ENCODE measurements at regions not wholly inside any gene's neighbourhood (a gene's known extent, or its start where the extent isn't known, plus 50 kb on each side); places are given as distances from the start of the nearest gene placed in this dataset.
A peak's percentile ranks its signal among the peaks of the same experiment; 100 is the strongest.

DNA sequence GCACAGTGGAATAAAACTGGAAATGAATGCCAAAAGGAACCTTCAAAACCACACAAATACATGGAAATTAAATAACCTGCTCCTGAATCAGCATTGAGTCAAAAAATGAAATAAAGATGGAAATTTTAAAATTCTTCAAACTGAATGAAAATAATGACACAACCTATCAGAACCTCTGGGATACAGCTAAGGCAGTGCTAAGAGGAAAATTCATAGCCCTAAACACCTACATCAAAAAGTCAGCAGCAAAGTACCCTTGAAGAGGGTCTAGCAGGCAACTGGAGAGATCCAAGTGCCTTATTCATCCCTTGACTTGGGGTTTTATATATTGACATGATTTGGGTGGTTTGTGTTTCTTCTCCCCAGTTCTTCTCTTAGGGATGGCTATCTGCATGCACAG, 294.1 kb downstream of the PMP22 start:
- intact Hi-C loops (cut with DNase I): no loop called here
- Histone ChIP-seq H3K4me3 (no peak overlapping the region), H3K27me3 (peaks cover 0 to 5% (median 0%) of the 10 kb centered on the region in 4 donors), H3K36me3 (no peaks in the 10 kb centered on the region), H3K9me3 (peaks cover 0 to 4% (median 0%) of the 10 kb centered on the region in 4 donors), H3K27ac (no peak overlapping the region), H3K4me1 (no peaks in the 10 kb centered on the region)
- no peak for FAIRE-seq
- TF ChIP-seq, protein P1, sequence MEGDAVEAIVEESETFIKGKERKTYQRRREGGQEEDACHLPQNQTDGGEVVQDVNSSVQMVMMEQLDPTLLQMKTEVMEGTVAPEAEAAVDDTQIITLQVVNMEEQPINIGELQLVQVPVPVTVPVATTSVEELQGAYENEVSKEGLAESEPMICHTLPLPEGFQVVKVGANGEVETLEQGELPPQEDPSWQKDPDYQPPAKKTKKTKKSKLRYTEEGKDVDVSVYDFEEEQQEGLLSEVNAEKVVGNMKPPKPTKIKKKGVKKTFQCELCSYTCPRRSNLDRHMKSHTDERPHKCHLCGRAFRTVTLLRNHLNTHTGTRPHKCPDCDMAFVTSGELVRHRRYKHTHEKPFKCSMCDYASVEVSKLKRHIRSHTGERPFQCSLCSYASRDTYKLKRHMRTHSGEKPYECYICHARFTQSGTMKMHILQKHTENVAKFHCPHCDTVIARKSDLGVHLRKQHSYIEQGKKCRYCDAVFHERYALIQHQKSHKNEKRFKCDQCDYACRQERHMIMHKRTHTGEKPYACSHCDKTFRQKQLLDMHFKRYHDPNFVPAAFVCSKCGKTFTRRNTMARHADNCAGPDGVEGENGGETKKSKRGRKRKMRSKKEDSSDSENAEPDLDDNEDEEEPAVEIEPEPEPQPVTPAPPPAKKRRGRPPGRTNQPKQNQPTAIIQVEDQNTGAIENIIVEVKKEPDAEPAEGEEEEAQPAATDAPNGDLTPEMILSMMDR (IDR thresholded peaks at IDR 0.05): no peak
- DNase-seq: no peak
- no peak for ATAC-seq

DNA sequence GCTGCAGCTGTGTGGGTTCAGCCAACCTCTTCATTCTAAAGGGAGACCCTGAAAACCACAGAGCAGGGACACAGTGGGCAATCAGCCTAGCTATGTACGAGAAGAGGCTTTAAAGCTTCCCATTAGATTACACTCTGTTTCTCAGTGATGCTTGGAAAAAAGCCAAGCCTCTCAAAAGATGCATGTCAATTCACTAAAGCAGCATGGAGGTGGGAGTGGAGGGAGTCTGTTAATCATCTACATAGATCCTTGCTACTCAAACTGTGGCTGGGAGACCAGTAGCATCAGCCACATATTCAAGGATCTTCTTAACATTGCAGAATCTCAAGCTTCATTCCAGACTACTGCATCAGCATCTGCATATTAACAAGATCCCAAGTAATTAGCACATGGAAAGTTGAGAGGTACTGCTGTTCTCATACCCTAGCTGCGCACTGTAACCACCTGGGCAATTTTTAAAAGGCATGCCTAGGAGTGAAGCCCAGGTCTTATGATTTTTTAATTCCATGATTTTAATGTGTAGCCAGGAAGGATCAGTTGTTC, 305.9 kb downstream of the PMP22 start:
- no peak overlapping the region for H3K4me3 ChIP-seq
- 58 to 72% methylated on average over 2 of the region's 2 CpGs for WGBS, 2 donors
- H3K27ac ChIP-seq: no peak overlapping the region
- no peak for ATAC-seq
- no peaks in the 10 kb centered on the region for H3K4me1 ChIP-seq
- FAIRE-seq: no peak
- TF ChIP-seq, protein P1 (IDR thresholded peaks at IDR 0.05): no peak
- H3K27me3 ChIP-seq: no peaks in the 10 kb centered on the region
- intact Hi-C loops (cut with DNase I): no loop called here
- no peak for DNase-seq
- H3K9me3 ChIP-seq: no peaks in the 10 kb centered on the region
- no peaks in the 10 kb centered on the region for H3K36me3 ChIP-seq

DNA sequence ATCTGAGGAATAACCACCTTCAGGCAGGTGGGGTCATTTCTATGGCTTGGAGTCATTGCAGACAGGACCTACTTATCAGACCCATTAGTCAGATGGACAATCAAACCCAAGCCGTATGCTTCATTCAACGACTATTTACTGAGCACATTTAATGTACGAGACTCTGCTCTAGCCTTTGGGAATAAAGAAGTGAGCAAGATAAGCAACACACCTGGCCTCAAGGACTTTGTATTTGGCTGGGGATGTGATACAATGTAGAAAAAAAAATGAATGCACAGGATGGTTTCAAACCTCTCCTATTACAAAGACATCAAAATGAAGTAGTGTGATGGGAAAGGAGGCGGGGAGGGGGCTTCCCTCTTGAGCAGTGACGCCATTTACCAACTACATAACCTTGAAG, 311.7 kb downstream of the PMP22 start:
- TF ChIP-seq, protein P1 (IDR thresholded peaks at IDR 0.05): no peak
- ATAC-seq: peak in 2 of 4 donors; percentile 75 to 86
- 20 to 23% methylated on average over 5 of the region's 5 CpGs for WGBS, 2 donors
- DNase-seq: no peak
- H3K4me3 ChIP-seq: no peak overlapping the region
- no peak overlapping the region for H3K27ac ChIP-seq
- no peaks in the 10 kb centered on the region for H3K36me3 ChIP-seq
- intact Hi-C loops (cut with DNase I): no loop called here
- no peaks in the 10 kb centered on the region for H3K9me3 ChIP-seq
- FAIRE-seq: no peak
- no peaks in the 10 kb centered on the region for H3K27me3 ChIP-seq
- no peaks in the 10 kb centered on the region for H3K4me1 ChIP-seq

DNA sequence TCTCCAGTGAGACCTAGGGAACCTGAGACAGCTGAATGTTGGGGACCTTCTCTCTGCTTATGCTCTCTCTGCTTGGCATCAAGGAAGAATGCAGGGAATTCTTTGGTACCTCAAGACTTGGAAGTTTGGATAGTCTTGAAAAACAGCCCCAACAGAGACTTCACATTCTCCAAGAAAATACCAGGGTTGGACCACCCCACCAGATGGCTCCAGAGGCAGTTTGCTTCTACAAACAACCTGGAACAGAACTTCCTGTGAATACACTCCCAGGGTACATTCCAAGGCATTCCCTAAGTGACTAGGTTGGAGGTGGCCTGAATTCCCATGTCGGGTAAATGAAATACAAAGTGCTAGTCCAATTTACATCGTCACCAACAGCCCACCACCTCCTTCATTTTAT, 314.4 kb downstream of the PMP22 start:
- Histone ChIP-seq H3K4me1 (no peaks in the 10 kb centered on the region), H3K9me3 (no peaks in the 10 kb centered on the region), H3K27me3 (no peaks in the 10 kb centered on the region), H3K27ac (no peak overlapping the region), H3K36me3 (no peaks in the 10 kb centered on the region), H3K4me3 (no peak overlapping the region)
- no peak for DNase-seq
- WGBS, 2 donors: 83 to 87% methylated on average over 2 of the region's 2 CpGs
- no peak for ATAC-seq
- TF ChIP-seq, protein P1 (IDR thresholded peaks at IDR 0.05): no peak
- intact Hi-C loops (cut with DNase I): no loop called here
- FAIRE-seq: no peak

DNA sequence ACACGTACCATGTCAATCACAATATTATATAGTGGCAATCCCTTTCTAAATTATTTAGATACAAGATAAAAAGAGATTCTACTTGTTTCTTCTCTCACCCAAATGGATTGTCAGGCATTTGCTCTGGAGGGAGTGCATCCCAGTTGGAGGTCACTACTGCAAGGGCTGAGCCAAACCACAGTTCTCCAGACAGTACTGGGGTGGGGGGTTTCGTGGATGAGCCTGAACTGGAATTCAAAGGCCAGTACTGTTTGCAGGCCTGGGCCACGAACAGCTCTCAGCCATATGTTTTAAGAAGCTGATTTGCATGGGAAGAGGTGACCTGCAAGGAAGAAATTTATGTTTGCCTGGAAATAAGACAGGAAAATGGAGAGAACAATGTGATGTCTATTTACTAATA, 314.9 kb downstream of the PMP22 start:
- Histone ChIP-seq H3K27me3 (no peaks in the 10 kb centered on the region), H3K27ac (no peak overlapping the region), H3K4me1 (no peaks in the 10 kb centered on the region), H3K9me3 (no peaks in the 10 kb centered on the region), H3K36me3 (no peaks in the 10 kb centered on the region), H3K4me3 (no peak overlapping the region)
- no peak for ATAC-seq
- FAIRE-seq: no peak
- intact Hi-C loops (cut with DNase I): no loop called here
- TF ChIP-seq, protein P1 (IDR thresholded peaks at IDR 0.05): no peak
- DNase-seq: no peak
- 70 to 78% methylated on average over 3 of the region's 3 CpGs for WGBS, 2 donors
